Stimulated activated naive B cell treated with anti-CD40 and anti-IgM and Interleukin-4, amounts not matched to agents 10 μg/mL and 1 μg/mL and 100 μg/mL, for 72 hours (primary cell): ENCODE measurements at regions not wholly inside any gene's neighbourhood (a gene's known extent, or its start where the extent isn't known, plus 50 kb on each side); places are given as distances from the start of the nearest gene placed in this dataset.
"Not testable (repeated sequence)": the region's sequence is repeated elsewhere in the genome, so short reads cannot be mapped to it uniquely, and the experiment has no call there.

Experiments
- ATAC-seq, 2 donors: fragments of 150-1000 bp; cut with Tn5 transposase; replicated peaks; 2 replicates each; pipeline ENCODE4 v1.10.0; 2021; ENCODE audit warnings: moderate library complexity in 1 of 2
- DNase-seq: peaks from one replicate; pipeline ENCODE4 v3.0.0; 2021
- H3K27ac Mint-ChIP-seq: one replicate; pipeline ENCODE4 v1.8.0; 2022; ENCODE audit warnings: mild to moderate bottlenecking, mixed read lengths
- H3K27me3 Mint-ChIP-seq, 2 donors: one replicate each; pipeline ENCODE4 v1.8.0; 2022; ENCODE audit warnings: mixed read lengths in 2 of 2
- H3K36me3 Mint-ChIP-seq, 2 donors: one replicate each; pipeline ENCODE4 v1.8.0; 2022; ENCODE audit warnings: mixed read lengths in 2 of 2, mild to moderate bottlenecking in 1 of 2
- H3K4me1 Mint-ChIP-seq, 2 donors: one replicate each; pipeline ENCODE4 v1.8.0; 2022; ENCODE audit warnings: mixed read lengths in 2 of 2, mild to moderate bottlenecking in 1 of 2
- H3K4me3 Mint-ChIP-seq, 2 donors: one replicate each; pipeline ENCODE4 v1.8.0; 2022; ENCODE audit warnings: mild to moderate bottlenecking in 2 of 2, mixed read lengths in 2 of 2, moderate library complexity in 1 of 2
- H3K9me3 Mint-ChIP-seq, 2 donors: one replicate each; pipeline ENCODE4 v1.8.0; 2022; ENCODE audit warnings: mixed read lengths in 2 of 2, mild to moderate bottlenecking in 1 of 2

DNA sequence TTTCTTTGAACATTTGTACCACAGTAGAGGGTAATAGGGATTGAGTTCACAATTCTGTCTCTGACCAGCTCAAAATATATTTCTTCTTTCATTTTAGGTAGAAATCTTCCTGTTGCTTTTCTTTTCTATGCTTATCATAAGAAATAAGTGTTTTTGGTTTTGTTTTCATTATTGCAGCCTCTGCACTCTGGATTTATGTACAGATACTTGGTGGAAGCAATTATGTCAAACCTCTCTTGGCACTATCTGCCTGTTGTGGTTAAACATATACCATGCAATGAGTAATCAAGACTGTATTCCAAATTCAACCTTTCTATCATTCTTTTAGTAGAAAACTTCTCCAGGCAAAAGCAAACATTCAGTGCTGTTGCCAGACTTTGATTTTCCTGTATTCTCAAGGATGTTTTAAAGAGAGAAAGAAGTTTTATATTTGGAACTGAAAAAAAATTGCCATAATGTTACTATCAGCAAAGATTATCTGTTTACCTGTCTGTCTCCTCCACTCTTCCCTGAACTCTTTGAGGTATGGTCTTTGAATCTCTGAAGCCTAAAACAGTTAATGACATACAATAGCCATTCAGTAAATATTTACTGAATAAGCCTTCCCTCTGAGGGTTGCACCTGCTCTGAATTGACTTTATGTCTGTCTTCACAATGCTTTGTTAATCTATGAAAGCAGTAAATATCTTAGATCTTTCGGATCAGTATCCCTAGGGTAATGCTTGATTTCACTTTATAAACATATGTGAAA lies 612.5 kb upstream of the PRR20A start:
- Mint-ChIP-seq H3K4me3 (no peak overlapping the region), H3K9me3 (peaks cover 5% of the 10 kb centered on the region in 2 donors), H3K27ac (no peak overlapping the region), H3K36me3 (no peaks in the 10 kb centered on the region), H3K27me3 (no peaks in the 10 kb centered on the region), H3K4me1 (no peaks in the 10 kb centered on the region)
- ATAC-seq (no peak), DNase-seq (no peak)

DNA sequence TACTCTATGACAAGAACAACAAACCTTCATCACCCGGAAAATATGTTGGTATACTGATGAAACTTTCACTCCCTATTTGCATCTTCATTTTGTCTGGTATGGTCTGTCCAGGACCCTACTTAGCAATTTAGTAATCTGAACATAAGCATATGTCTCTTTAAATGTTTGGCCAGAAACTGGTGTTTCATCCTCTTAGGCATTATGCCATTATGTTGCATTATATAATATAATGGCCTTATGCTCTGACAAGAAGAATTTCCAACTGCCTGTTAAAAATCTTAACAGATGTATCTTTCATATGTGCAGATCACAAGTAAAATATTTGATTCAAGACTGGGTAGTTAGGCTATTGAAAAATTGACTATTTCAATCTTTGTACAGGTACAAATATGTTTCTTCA lies 610.6 kb upstream of the PRR20A start:
- Mint-ChIP-seq H3K4me3 (no peak overlapping the region), H3K36me3 (no peaks in the 10 kb centered on the region), H3K9me3 (peaks cover 0 to 4% of the 10 kb centered on the region in 2 donors), H3K27me3 (no peaks in the 10 kb centered on the region), H3K4me1 (no peaks in the 10 kb centered on the region), H3K27ac (no peak overlapping the region)
- no peak for DNase-seq
- ATAC-seq, result no peak

DNA sequence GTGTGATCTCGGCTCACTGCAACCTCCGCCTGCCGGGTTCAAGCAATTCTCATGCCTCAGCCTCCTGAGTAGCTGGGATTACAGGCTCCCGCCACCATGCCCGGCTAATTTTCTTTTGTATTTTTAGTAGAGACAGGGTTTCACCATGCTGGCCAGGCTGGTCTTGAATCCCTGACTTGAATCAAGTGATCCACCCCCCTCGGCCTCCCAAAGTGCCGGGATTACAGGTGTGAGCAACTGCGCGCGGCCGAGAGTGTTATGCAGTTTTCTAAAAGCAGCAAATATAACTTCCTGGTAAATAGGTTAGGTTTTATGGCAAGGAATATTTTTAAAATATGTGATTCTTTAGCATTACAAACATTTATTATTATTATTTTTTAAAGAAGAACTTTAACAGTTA lies 592.8 kb upstream of the PRR20A start:
- H3K27ac Mint-ChIP-seq, H3K4me3 Mint-ChIP-seq, ATAC-seq, DNase-seq, H3K4me1 Mint-ChIP-seq, H3K36me3 Mint-ChIP-seq, H3K9me3 Mint-ChIP-seq, H3K27me3 Mint-ChIP-seq: not testable (repeated sequence)

DNA sequence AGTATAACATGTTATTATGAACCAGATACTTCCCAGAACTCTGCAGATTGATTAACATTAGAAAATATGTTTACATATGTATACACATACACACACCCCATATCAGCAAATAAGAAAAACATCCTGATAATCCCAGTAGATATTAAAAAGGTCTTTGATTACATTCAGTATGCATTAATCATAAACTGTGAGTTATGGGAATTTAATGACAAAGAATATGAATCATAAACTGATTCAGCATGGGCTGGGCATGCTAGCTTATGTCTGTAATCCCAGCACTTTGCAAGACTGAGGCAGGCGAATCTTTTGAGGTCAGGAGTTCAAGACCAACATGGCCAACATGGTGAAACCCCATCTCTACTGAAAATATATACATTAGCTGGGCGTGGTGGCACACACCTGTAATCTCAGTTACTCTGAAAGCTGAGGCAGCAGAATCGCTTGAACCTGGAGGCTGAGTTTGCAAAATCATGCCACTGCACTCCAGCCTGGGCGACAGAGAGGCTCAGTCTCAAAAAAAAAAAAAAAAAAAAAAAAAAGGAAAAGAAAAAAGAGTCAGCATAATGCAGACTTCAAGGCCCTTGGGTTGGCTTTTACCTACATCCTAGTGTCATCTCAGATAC lies 581.9 kb upstream of the PRR20A start:
- Mint-ChIP-seq H3K36me3 (no peaks in the 10 kb centered on the region), H3K9me3 (peaks cover 3 to 9% of the 10 kb centered on the region in 2 donors), H3K4me3 (no peak overlapping the region), H3K27ac (no peak overlapping the region), H3K4me1 (no peaks in the 10 kb centered on the region), H3K27me3 (no peaks in the 10 kb centered on the region)
- DNase-seq, result no peak
- no peak for ATAC-seq

DNA sequence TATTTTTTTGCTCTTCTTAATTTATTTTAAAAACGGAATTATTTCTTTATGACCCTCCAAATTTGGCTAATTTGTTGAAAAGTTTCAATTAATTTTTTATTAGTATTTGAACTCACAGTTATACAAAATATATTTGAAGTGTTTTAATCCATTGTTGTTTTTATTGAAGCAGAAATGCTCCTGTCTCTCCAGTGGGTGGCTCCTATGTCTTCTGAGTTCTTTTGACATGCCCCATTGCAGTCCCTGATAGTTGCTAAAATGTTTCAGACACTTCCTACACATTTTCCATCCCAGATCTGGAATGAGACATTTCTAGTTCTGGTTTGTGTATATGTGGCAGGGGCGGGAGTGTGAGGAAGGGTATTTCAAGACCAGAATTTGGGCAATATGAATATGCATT lies 579.4 kb upstream of the PRR20A start:
- H3K4me3 Mint-ChIP-seq, result no peak overlapping the region
- no peaks in the 10 kb centered on the region for H3K4me1 Mint-ChIP-seq
- DNase-seq (no peak), ATAC-seq (no peak)
- H3K36me3 Mint-ChIP-seq, result no peaks in the 10 kb centered on the region
- no peaks in the 10 kb centered on the region for H3K27me3 Mint-ChIP-seq
- peaks cover 3 to 9% of the 10 kb centered on the region in 2 donors for H3K9me3 Mint-ChIP-seq
- no peak overlapping the region for H3K27ac Mint-ChIP-seq

DNA sequence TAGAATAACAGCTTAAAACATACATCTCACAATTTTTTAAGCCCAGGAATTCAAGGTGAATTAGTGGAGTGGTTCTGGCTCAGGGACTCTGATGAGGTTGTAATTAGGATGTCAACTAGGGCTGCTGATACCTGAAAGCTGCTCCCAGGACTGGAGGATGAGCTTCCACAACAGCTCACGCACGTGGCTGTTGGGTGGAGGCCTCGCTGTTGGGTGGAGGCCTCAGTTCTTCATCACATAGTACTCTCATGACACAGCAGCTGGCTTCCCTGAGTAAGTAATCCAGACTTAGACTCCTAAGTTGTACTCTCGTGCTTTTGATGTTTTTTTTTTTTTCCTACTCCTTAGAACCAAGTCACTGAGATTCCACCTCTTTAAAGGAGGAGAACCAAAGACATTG lies 577.1 kb upstream of the PRR20A start:
- Mint-ChIP-seq H3K4me3 (no peak overlapping the region), H3K27ac (no peak overlapping the region), H3K9me3 (peaks cover 3 to 5% of the 10 kb centered on the region in 2 donors), H3K27me3 (no peaks in the 10 kb centered on the region), H3K36me3 (no peaks in the 10 kb centered on the region), H3K4me1 (no peaks in the 10 kb centered on the region)
- no peak for ATAC-seq
- no peak for DNase-seq

DNA sequence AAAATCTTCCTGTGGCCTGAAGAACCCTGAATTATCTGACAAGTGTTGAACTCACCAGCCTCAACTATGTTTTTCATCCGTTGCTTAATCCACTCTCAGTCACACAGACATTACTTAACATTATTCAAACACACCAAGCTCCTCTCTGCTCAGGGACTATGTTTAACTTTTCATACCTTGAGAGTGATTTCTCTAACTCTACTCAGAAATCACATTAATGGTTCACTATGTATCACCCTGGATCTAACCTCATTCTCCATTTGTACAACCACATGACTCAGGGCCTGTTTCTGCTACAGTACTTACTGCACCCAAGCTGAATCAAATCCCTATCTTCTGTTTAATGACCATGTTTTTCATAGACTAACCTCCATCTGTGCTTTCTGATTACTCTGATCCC lies 553.7 kb upstream of the PRR20A start:
- Mint-ChIP-seq H3K4me1 (no peaks in the 10 kb centered on the region), H3K27me3 (no peaks in the 10 kb centered on the region), H3K36me3 (no peaks in the 10 kb centered on the region), H3K4me3 (no peak overlapping the region), H3K27ac (no peak overlapping the region), H3K9me3 (peaks cover 15 to 17% of the 10 kb centered on the region in 2 donors)
- DNase-seq, result no peak
- ATAC-seq, result no peak

DNA sequence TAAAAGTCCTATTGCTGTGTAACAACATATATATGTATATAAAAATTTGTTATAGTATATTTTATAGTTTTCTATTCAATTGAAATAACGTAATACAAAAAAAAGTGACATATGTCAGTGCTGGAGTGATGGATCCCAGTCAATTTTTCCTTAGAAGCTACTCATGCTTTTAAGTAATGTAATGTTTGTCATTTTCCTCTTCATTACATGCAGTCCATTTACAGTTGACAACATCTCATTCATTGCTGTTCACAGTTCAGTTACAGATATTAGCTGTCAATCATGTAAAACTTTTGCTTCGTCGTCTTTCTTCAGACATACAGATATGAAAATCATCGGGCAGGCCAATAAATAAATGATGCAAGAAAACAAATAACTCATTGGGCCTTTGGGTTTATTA lies 525.1 kb upstream of the PRR20A start:
- H3K36me3 Mint-ChIP-seq, result no peaks in the 10 kb centered on the region
- no peak for ATAC-seq
- no peaks in the 10 kb centered on the region for H3K4me1 Mint-ChIP-seq
- no peaks in the 10 kb centered on the region for H3K27me3 Mint-ChIP-seq
- H3K27ac Mint-ChIP-seq, result no peak overlapping the region
- H3K9me3 Mint-ChIP-seq, result peaks cover 4 to 8% of the 10 kb centered on the region in 2 donors
- no peak for DNase-seq
- no peak overlapping the region for H3K4me3 Mint-ChIP-seq

DNA sequence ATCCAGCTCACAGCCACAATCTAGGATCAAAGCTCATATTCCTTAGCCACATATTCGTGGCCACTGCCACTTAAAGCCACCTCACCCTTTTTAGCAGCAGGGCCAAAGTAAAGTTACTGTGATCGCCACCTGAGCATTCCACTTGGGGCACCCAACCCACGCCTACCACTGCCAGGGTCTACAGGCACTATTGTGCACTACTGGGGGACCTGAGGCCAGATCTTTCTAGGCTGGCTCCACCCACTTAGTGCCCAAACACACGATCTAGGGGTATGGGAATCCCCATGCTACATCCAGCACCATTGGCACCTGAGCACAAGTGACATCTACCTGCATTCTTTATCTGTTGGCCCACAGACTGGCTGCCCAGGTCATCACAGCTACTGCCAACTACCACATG lies 517.9 kb upstream of the PRR20A start:
- DNase-seq, result no peak
- Mint-ChIP-seq H3K9me3 (peaks cover 11 to 14% of the 10 kb centered on the region in 2 donors), H3K27me3 (no peaks in the 10 kb centered on the region), H3K36me3 (no peaks in the 10 kb centered on the region), H3K4me3 (no peak overlapping the region), H3K27ac (no peak overlapping the region), H3K4me1 (no peaks in the 10 kb centered on the region)
- ATAC-seq, result no peak

DNA sequence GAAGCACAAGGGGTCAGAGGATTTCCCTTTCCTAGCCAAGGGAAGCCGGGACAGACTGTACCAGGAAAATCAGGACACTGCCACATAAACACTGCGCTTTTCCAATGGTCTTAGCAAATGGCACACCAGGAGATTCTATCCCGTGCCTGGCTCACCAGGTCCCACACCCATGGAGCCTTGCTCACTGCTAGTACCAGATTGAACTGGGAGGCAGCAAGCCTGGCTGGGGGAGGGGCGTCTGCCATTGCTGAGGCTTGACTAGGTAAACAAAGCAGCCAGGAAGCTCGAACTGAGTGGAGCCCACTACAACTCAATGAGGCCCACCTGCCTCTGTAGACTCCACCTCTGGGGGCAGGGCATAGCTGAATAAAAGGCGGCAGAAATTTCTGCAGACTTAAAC lies 511.8 kb upstream of the PRR20A start:
- not testable (repeated sequence) for H3K36me3 Mint-ChIP-seq, DNase-seq, H3K27ac Mint-ChIP-seq, H3K4me1 Mint-ChIP-seq, ATAC-seq, H3K27me3 Mint-ChIP-seq, H3K4me3 Mint-ChIP-seq
- H3K9me3 Mint-ChIP-seq, result peaks cover 23 to 33% of the 10 kb centered on the region in 2 donors

DNA sequence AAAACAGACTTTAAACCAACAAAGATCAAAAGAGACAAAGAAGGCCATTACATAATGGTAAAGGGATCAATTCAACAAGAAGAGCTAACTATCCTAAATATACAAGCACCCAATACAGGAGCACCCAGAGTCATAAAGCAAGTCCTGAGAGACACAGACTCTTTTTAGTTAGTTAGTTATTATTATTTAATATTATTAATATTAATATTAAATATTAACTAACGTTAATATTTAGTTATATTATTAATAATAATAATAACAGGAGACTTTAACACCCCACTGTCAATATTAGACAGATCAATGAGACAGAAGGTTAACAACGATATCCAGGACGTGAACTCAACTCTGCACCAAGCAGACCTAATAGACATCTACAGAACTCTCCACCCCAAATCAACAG lies 509.7 kb upstream of the PRR20A start:
- H3K27me3 Mint-ChIP-seq, H3K36me3 Mint-ChIP-seq, DNase-seq, H3K4me1 Mint-ChIP-seq, H3K4me3 Mint-ChIP-seq, ATAC-seq, H3K27ac Mint-ChIP-seq: not testable (repeated sequence)
- H3K9me3 Mint-ChIP-seq, result peaks cover 24 to 27% of the 10 kb centered on the region in 2 donors

DNA sequence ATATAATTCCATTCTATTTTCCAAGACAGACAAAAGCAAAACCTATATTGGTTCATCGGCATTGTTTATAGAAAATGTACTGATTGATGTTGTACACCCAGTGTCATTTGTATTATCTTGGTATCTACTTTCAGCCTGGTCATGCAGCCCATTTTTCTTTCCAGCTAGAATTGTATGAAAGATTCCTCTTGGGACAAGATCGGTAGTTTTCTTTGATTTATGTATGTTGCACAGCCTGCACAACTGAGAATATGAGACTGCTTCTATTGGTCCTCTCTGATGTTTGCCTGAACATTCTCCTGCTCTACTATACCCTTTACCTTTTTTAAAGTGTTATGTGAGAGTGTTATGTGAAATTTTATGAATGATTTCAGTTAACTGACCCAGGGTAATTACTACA lies 487.7 kb upstream of the PRR20A start:
- H3K27me3 Mint-ChIP-seq, result no peaks in the 10 kb centered on the region

DNA sequence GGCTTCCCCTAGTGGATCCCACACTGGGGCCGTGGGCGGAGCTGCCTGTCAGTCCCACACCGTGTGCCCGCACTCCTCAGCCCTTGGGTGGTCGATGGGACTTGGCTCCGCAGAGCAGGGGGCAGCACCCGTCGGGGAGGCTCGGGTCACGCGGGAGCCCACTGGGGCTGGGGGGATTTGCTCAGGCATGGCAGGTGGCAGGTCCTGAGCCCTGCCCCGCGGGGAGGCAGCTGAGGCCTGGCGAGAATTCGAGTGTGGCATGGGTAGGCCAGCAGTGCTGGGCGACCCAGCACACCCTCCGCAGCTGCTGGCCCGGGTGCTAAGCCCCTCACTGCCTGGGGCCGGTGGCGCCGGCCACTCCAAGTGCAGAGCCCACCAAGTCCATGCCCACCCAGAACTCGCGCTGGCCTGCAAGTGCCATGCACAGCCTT lies 481.7 kb upstream of the PRR20A start:
- Mint-ChIP-seq H3K4me3 (no peak overlapping the region), H3K4me1 (no peaks in the 10 kb centered on the region), H3K36me3 (no peaks in the 10 kb centered on the region), H3K9me3 (peaks cover 7 to 10% of the 10 kb centered on the region in 2 donors), H3K27ac (no peak overlapping the region), H3K27me3 (no peaks in the 10 kb centered on the region)
- ATAC-seq, result no peak
- no peak for DNase-seq

More for the DNA sequence above, 487.7 kb upstream of the PRR20A start:
- no peak for ATAC-seq
- DNase-seq, result no peak
- no peak overlapping the region for H3K4me3 Mint-ChIP-seq
- H3K27ac Mint-ChIP-seq, result no peak overlapping the region
- H3K4me1 Mint-ChIP-seq, result no peaks in the 10 kb centered on the region
- no peaks in the 10 kb centered on the region for H3K36me3 Mint-ChIP-seq
- H3K9me3 Mint-ChIP-seq, result peaks cover 7% of the 10 kb centered on the region in 2 donors

DNA sequence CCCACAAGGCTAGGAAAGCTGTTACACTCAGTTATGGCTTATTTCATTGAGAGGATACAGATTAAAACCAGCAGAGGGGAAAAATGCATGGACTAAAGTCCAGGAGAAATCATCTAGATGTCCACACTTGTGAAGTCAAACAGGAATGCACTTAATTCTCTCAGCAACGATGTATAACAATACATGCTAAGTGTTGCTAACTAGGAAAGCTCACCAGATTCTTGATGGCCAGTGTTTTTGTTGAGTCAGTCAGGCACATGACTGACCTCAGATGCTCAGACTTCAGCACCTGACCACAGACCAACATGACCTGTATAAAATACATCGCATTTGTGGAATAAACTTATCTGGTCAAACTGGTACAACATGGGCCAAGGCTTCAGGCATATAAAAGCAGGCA lies 470.2 kb upstream of the PRR20A start:
- no peak for ATAC-seq
- Mint-ChIP-seq H3K4me3 (no peak overlapping the region), H3K27ac (no peak overlapping the region), H3K4me1 (no peaks in the 10 kb centered on the region), H3K36me3 (no peaks in the 10 kb centered on the region), H3K9me3 (no peaks in the 10 kb centered on the region), H3K27me3 (no peaks in the 10 kb centered on the region)
- no peak for DNase-seq

DNA sequence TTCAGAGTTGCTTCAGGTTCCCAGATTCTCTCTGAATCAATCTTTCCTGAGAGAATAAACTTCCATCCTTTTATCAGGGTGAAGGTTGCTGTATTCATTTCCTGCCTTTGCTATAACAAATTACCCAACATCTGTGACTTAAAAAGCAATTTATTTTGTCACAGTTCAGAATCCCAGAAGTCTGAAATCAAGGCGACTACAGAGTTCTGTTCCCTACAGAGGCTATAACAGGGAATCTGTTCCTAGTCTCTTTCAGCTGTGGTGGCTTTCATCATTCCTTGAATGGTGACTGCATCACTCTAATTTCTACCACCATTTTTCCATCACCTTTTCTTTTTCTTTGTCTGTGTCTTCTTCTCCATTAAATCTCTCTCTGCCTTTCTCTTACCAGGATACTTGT lies 459.3 kb upstream of the PRR20A start:
- no peaks in the 10 kb centered on the region for H3K4me1 Mint-ChIP-seq
- H3K27me3 Mint-ChIP-seq, result no peaks in the 10 kb centered on the region
- H3K36me3 Mint-ChIP-seq, result no peaks in the 10 kb centered on the region
- DNase-seq (no peak), ATAC-seq (no peak)
- peaks cover 10 to 13% of the 10 kb centered on the region in 2 donors for H3K9me3 Mint-ChIP-seq
- H3K27ac Mint-ChIP-seq, result no peak overlapping the region
- H3K4me3 Mint-ChIP-seq, result no peak overlapping the region
